GM10266 (cell line): ENCODE measurements at regions not wholly inside any gene's neighbourhood (a gene's known extent, or its start where the extent isn't known, plus 50 kb on each side); places are given as distances from the start of the nearest gene placed in this dataset.
"Not testable (repeated sequence)": the region's sequence is repeated elsewhere in the genome, so short reads cannot be mapped to it uniquely, and the experiment has no call there.

Experiments
- DNase-seq: peaks from one replicate; pipeline ENCODE4 v3.0.0; 2012; ENCODE audit errors: extremely low spot score
- CTCF ChIP-seq: IDR thresholded peaks from 2 replicates; pipeline ENCODE4 v1.5.1; 2012; ENCODE audit warnings: mild to moderate bottlenecking, low read depth; ENCODE audit not compliant: control insufficient read depth, insufficient read depth; ENCODE audit errors: missing control alignments

GRCh38 chr3:38957296-38957695 is 94.4 kb downstream of the SCN11A start:
- no peak for DNase-seq
- TF ChIP-seq CTCF: no peak

- no peak for DNase-seq
- TF ChIP-seq CTCF: no peak
These were observed 99.0 kb downstream of the SCN11A start for GRCh38 chr3:38952721-38953120.

GRCh38 chr3:38951167-38951566 is 100.6 kb downstream of the SCN11A start:
- DNase-seq: not testable (repeated sequence)

GRCh38 chr3:38950581-38950980 is 101.2 kb downstream of the SCN11A start:
- DNase-seq: no peak

GRCh38 chr3:38949994-38950393 is 101.8 kb downstream of the SCN11A start:
- DNase-seq: no peak

More at GRCh38 chr3:38950581-38950980, 101.2 kb downstream of the SCN11A start:
- TF ChIP-seq CTCF: no peak

GRCh38 chr3:38940394-38940793 is 111.3 kb downstream of the SCN11A start:
- TF ChIP-seq CTCF: no peak
- no peak for DNase-seq

More at GRCh38 chr3:38949994-38950393, 101.8 kb downstream of the SCN11A start:
- no peak for TF ChIP-seq CTCF

- no peak for DNase-seq
- TF ChIP-seq CTCF: no peak
These were observed 109.3 kb upstream of the SCN10A start for GRCh38 chr3:38925351-38925750.

GRCh38 chr3:38916706-38917105 is 100.7 kb upstream of the SCN10A start:
- no peak for DNase-seq

More at GRCh38 chr3:38916706-38917105, 100.7 kb upstream of the SCN10A start:
- no peak for TF ChIP-seq CTCF
